GM18517 (cell line): ENCODE measurements at regions not wholly inside any gene's neighbourhood (a gene's known extent, or its start where the extent isn't known, plus 50 kb on each side); places are given as distances from the start of the nearest gene placed in this dataset.

Source experiments
- ATAC-seq: cut with Tn5 transposase; IDR thresholded peaks from one replicate; pipeline ENCODE4 v1.9.1; 2021; ENCODE audit warnings: mild to moderate bottlenecking, moderate library complexity; ENCODE audit not compliant: unreplicated experiment

DNA sequence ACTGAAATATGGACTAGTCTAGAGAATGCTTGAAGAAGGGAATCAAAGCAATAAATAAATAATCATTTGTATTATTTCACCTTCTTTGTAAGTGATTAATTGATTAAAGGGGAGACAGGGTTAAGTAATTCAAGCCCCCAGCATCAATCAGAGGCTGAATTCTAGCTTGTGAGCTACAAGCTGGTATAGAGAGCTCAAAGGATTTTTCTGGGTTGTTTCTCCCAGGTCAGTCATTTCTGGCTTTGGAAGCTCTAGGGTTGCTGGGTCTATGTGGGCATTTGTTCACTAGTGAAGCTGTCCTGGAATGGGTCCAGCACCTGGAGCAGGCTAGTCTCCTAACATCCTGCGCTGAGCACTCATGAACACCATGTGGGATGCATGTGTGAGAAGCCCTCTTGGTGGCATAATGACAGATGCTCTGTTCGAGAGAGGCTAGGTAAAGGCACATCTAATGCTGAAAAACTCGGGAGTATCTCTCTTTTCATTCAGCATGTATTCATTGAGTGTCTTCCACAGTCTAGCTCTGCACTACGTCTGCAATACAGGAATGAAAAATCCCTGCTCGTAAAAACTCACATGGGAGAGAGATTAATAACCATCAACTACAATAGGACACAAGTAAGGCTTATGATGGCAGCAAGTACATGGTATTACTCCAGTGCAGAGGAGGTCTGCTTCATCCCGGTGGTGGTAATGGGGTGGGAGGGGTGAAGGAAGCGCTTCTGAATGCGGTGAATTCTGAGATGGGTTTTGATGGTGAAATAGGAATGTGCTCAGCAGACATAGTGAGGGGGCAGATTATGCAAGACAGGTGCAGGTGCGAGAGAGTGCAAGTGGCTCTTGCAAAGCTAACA is 68.0 kb upstream of the NRP1 start:
- ATAC-seq: no peak

DNA sequence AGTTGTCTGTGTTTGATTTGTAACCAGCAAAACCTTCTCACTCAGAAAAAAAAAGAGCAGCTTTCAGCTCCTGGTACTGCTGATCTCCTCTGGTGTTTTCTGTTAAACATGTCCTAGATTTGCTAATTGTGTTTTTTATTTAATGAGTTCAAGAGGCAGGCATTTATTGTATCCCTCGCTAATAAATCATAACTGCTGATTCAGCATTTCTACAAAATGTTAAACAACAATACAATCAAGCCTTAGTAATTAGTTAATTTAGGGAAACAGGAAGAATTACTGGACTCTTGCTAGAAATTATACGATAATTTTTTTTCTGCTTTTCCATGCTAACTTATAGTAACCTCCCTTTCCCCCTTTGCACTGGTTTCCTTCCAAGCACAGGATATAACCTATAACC is 66.8 kb upstream of the NRP1 start:
- ATAC-seq: no peak

DNA sequence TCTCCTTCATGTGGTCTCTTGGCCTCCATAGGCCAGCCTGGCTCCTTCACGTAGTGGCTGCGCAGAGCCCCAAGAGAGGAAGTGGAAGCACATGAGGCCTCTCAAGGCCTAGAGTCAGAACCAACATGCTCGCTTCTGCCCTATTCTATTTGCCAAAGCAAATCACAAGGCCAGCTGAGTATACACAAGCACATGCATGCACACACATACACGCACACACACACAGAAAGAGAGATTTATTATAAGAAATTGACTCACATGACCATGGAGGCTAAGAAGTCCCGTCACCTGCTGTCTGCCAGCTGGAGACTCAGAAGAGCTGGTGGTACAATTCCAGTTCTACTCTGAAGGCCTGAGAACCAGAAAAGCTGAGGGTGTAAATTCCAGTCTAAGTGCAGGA is 64.3 kb upstream of the NRP1 start:
- ATAC-seq: no peak

DNA sequence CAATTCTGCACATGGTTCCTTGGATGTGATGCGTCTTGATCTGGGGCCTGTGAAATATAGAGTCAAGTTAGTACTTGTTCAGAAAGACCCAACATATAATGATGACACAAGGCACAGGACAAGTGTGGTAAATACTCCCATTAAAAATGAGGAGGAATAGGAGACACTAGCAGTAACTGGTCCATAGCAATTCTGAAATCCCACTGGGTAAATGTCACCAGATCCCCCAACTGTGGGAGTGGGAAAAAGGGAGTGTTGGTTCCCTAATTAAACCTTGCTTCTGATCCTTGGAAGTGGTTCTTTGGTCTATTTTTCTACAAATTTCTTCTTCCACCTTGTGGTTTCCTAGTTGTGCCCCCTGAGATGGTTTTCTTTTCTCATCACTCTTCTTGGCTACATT is 62.5 kb upstream of the NRP1 start:
- ATAC-seq: no peak

DNA sequence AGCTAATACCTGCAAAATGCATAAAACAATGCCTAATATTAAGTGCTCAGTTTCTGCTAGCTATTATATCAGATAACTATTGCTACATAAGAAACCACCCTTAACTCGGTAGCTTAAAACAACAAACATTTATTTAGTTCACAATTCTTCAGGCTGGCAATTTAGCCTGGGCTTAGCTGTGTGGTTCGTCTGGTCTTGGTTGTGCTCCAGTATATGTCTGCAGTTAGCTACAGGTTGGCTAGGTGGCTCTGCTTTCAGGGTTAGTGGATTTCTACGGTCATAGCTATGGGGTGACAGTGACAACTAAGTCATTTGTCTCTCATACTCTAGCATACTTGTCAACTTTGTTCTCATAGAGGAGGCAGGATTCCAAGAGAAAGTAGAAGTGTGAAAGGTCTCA is 61.8 kb upstream of the NRP1 start:
- ATAC-seq: no peak

DNA sequence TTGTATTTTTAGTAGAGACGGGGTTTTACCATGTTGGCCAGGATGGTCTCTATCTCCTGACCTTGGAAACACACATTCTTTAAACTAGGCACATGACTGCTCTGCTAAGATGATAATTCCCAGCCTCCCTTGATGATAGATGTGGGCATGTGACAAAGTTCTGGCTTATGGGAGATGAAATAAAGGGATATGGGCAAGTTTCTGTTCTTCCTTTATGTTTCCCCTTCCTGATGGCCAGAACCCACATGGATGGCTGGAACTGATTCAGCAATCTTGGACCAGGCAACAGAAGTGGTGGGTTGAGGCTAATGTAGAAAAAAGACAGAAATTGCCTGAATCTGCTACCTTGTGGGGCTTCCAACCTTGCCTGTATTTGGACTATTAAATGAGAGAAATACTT is 60.7 kb upstream of the NRP1 start:
- ATAC-seq: no peak

DNA sequence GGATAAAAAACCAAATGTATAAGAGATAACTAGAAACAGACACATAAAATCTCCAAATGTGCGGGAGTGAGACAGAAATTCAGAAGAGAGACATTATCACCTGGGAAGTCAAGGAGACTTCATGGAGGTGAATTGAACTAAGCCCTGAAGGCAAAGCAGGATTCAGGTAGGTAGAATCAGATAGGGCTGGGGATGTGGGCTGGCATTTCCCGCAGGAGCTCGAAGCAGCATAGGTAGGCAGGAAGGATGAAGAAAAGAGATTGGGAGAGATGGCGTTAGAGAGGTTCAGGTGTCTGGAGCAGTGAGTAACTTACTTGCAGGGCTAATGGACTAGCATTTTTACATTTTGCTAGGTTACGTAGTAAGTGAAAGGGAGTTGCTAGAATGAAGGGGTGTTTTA is 58.2 kb upstream of the NRP1 start:
- no peak for ATAC-seq

DNA sequence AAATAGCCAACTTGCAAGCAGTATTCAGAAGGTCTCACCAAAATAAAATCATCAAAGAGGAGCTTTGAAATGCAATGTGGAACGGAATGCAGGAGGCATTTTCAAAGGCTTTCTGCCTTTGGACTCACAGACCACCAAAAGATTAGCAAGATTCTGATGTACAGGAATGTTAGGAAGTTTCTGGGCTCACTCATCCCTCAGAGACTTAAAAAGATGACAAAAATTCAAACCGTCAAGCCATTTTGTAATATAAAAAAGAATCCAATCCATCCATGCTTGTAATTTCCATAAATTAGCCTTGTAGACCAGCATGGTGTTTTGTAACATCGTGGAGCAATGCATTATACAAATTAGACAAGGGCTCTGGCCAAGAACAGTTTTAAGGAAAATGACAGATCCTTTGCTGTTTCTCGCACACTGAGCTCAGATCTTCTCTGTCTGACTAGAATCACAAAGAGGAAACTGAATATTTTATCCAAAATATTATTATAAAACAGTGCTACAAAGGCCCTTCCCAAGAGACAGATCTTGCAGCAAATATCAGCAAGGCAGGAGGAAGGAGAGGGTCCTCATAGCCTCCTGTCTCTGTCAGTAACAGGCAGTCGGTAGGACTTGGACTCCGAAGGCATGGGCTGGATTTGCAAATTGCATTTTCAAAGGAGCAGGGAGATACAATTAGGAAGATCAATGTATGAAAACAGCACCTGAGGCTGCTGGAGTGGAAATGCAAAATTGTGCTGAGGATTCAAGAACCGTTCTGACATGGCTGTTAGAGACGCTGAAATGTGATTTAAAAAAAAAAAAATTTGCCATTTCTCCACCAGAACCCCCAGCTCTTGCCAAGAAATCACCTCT is 57.4 kb upstream of the NRP1 start:
- ATAC-seq: no peak

DNA sequence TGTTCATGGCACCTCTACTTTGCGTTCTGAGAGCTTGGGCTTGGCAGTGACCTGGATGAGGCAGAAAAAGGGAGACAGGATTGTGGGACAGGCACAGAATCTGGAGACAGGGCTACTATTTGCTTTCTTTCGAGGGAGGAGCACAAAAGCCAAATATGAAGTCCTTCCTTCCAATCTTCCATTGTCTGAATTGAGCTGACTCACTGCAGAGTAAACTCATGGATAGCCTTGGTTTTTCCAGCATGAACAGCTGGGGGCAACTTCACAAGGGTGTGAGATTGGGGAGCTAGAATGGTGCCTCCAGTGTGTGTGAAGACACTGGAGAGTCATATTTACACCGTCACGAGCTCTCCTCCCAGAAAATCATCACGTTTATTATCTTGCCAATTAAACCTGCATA is 55.6 kb upstream of the NRP1 start:
- ATAC-seq: no peak

DNA sequence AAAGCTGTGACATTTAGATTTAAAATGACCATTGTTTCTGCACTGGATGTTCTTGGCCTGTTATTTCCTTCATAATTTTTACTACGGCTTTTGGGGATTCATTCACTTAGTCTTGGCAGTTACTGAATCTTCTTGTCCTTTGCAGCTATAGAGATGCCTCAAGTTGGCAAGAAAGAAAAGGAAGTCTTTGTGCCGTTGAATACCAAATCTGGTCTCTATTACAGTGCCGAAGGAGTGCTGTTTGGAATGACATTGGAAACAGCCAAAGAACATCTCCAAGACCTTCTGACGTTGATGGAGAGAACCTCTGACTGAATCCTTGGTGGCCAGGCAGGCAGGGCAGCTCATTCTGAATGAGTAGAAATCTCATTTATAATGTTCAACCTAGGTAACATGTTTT is 54.3 kb upstream of the NRP1 start:
- ATAC-seq: no peak

DNA sequence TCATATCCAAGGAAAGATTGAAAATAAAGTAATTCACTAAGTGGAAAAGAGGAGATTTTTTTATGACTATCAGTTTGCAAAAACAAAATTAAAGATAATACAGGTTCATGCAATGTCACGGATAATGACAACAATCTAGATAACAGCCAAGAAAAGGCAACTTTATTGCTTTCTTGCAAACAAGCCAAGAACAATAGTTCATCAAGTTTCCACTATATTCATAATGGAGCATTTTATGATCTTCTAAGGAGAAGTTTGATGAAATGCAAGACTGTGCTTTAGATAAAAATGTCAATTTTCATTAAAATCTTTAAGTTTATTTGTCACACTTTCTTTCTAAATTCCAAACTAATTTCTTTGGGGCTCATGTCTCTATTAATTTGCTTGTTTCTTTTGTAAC is 53.9 kb upstream of the NRP1 start:
- no peak for ATAC-seq

DNA sequence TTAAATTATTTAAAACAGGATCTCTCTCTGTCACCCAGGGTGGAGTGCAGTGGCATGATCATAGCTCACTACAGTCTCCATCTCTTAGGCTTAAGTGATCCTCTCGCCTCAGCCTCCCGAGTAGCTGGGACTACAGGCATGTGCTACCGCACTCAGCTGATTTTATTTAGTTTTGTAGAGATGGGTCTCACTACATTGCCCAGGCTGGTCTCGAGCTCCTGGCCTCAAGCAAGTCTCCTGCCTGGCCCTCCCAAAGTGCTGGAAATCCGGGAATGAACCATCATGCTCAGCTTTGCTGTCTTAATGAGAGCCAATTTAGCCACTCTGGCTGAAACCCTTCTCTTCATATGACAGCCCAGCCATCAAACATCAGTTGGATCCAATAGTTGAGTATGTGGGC is 53.3 kb upstream of the NRP1 start:
- no peak for ATAC-seq

DNA sequence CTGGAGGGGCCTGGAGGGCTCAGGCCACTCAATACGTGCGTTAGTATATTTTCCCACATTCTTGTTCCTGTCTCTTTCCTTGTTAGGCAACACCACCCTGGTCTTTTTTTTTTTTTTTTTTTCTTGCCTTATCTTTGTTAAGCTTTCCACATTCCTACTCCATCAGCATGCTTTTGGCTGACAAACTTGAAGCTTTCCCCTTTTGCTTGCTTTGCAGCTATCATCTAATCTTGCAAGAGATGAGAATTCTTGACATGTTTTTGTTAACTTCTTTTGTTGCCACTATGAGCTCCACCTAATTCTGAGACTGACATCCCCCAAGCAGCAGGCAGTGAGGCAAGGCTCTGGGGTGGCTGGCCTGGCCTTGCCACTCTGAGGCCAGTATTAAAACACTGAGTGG is 52.5 kb upstream of the NRP1 start:
- ATAC-seq: no peak

DNA sequence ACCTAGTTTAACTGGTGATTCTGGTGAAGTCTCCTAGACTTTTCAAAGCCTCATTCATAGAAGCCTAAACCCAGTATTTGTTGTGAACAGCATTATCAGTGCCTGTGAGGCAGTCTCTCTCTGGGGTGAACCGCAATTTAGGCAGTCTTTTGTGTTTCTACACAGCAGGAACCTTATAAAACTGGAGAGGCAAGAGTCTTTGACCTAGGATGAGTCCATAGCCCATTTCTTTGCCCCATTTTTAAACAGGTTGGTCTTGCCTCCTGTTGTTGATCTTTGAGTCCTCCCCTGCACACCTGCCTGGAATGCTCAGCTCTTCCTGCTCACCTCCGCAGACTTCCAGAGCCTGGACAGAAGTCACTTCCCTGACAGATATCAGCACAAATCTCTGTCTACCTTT is 51.2 kb upstream of the NRP1 start:
- ATAC-seq: no peak

DNA sequence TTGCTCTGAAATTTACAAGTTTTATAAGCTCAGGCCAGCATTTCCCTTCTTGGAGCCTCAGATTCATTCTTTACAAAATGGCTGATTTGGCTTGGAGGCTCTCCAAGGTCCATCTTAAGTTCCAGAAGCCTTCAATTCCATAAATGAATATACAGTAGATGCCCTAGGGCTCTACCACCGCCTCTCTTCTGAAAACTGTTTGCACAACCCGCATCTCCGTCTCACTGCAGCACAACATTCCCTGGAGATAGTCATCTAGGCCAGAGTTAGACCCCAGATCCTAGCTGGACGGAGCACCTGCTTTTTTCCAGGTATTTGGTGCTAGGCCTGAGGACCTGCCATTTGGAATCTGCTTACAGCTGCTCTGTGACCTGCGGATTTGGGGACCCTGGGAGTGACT is 50.5 kb upstream of the NRP1 start:
- no peak for ATAC-seq
